D721Med (cell line): ENCODE measurements at regions not wholly inside any gene's neighbourhood (a gene's known extent, or its start where the extent isn't known, plus 50 kb on each side); places are given as distances from the start of the nearest gene placed in this dataset.
"Not testable (repeated sequence)": the region's sequence is repeated elsewhere in the genome, so short reads cannot be mapped to it uniquely, and the experiment has no call there.

Source experiments
- DNase-seq: peaks from one replicate; pipeline ENCODE4 v3.0.0; 2011; ENCODE audit warnings: low spot score; ENCODE audit not compliant: insufficient read length
- FAIRE-seq: peaks from 2 replicates; lab custom pipeline; 2011; peaks lifted over from hg19 to GRCh38; lab: Jason Lieb, UNC
- CTCF ChIP-seq: IDR thresholded peaks from 2 replicates; pipeline ENCODE4 v1.5.1; 2012; ENCODE audit warnings: mild to moderate bottlenecking, control low read depth; ENCODE audit not compliant: insufficient read depth; ENCODE audit errors: missing control alignments

GRCh38 chr5:116709082-116709481 lies 134.5 kb upstream of the SEMA6A start:
- TF ChIP-seq CTCF: no peak
- FAIRE-seq: no peak

GRCh38 chr5:116705121-116705519 lies 130.5 kb upstream of the SEMA6A start:
- DNase-seq, FAIRE-seq: not testable (repeated sequence)

More at GRCh38 chr5:116709082-116709481, 134.5 kb upstream of the SEMA6A start:
- DNase-seq: no peak

- TF ChIP-seq CTCF: no peak
- DNase-seq: no peak
- FAIRE-seq: no peak
Observed at GRCh38 chr5:116703941-116704340, 129.3 kb upstream of the SEMA6A start.

GRCh38 chr5:116703328-116703727 lies 128.7 kb upstream of the SEMA6A start:
- FAIRE-seq: no peak
- no peak for TF ChIP-seq CTCF

GRCh38 chr5:116702776-116703175 lies 128.2 kb upstream of the SEMA6A start:
- no peak for DNase-seq
- no peak for TF ChIP-seq CTCF
- no peak for FAIRE-seq

More at GRCh38 chr5:116703328-116703727, 128.7 kb upstream of the SEMA6A start:
- DNase-seq: no peak

- TF ChIP-seq CTCF: no peak
- no peak for FAIRE-seq
- DNase-seq: no peak
Observed at GRCh38 chr5:116699332-116699731, 124.7 kb upstream of the SEMA6A start.

- TF ChIP-seq CTCF: no peak
- DNase-seq (no peak), FAIRE-seq (no peak)
Observed at GRCh38 chr5:116696366-116696765, 121.7 kb upstream of the SEMA6A start.

- FAIRE-seq (no peak), DNase-seq (no peak)
- TF ChIP-seq CTCF: no peak
Observed at GRCh38 chr5:116695681-116696080, 121.1 kb upstream of the SEMA6A start.
